Body of pancreas (tissue), 4 donors: ENCODE measurements at regions not wholly inside any gene's neighbourhood (a gene's known extent, or its start where the extent isn't known, plus 50 kb on each side); places are given as distances from the start of the nearest gene placed in this dataset.

Source experiments
- CTCF ChIP-seq, 7 experiments: fragments of 450-650 bp in 4 of 7; fragments of 200-600 bp in 3 of 7; sonication (generic) in 3 of 7; IDR thresholded peaks; one replicate each; pipeline ENCODE4 v1.5.1; 2016 to 2019; ENCODE audit warnings: antibody characterized with exemption in 7 of 7
- POLR2A ChIP-seq, 3 donors: fragments of 450-650 bp; IDR thresholded peaks; one replicate each; pipeline ENCODE4 v1.6.1; 2016; ENCODE audit warnings: antibody characterized with exemption in 3 of 3, mild to moderate bottlenecking in 2 of 3

- no peak for TF ChIP-seq CTCF (IDR thresholded peaks at IDR 0.05)
- no peak for TF ChIP-seq POLR2A (IDR thresholded peaks at IDR 0.05)
Measured at GRCh38 chr2:104213758-104214157, 640.2 kb upstream of the POU3F3 start.
